ENCODE measurements at regions not wholly inside any gene's neighbourhood (a gene's known extent, or its start where the extent isn't known, plus 50 kb on each side); places are given as distances from the start of the nearest gene placed in this dataset.
"Not testable (repeated sequence)": the region's sequence is repeated elsewhere in the genome, so short reads cannot be mapped to it uniquely, and the experiment has no call there.

DNA sequence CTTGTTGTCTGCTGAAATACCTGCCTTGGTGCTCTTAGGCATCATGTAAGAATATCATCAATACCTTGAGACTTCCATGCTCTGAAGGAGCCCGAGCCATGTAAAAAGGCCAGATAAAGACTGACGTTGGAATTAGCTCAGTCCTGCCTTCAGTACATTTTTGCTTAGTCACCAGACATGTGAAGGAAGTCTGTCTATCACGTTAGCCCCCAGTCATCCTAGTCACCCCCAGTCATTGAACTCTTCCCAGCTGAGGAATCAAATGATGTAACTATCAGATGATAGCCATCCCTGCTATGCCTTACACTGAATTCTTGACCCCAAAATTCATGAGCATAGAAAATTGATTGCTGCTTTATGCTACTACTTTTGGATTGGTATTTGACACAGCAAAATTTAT, 351.2 kb upstream of the SGO1 start:
- DNase-seq: no peak

DNA sequence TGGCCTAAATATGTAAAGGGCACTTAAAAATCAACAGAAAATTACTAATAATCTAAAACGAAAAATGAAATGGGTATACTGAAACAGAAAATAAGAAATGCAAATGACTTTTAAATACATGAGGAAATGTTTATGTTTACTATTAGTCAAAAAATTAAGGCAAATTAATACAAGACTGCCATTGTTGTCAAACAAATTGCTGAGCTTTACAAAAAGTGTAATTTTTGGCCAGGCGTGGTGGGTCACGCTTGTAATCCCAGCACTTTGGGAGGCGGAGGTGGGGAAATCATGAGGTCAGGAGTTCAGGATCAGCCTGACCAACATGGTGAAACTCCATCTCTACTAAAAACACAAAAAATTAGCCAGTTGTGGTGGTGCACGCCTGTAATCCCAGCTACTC, 343.9 kb upstream of the SGO1 start:
- no peak for DNase-seq

DNA sequence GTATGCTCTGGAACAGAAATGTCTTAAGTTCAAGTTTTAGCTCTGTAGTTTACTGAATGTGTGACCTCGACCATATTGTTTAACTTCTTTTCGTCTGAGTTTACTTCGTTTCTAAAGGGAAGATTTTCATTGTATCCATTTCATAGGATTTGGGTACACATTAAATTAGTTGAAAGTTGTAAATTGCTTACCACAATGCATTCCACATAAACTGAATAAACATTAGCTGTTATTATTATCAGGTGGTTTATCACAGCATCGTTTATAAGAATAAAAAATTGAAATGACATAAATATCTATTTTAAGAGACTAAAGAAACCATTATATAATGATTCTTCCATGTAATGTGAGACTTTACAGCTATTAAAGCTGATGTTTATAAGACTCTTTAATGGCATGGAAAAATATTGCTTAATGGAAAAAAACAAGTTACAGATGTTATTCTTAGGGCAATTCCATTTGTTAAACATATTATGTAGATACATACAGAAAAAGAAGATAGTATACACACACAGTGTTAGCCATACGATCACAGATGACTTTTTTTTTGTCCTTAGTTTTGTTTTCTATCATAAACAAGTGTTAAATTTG, 342.3 kb upstream of the SGO1 start:
- DNase-seq: no peak

DNA sequence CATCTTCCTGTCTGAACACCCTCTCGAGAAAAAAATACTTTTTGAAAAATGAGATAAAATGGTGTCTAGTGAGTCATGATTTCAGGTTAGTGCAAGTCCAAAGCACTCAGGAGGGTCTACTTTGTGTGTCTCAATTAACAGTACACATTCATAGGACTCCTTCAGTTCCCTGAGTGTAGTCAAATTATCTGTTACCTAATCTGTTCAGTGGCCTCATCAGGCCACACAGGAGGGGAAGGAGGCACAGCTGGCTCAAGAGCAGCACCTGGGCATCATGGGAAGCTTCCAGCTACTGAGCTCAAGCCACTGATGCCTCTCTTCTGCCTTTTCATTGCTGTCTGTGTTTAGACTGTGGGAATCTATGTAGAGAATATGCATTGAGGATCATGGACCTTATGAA, 341.4 kb upstream of the SGO1 start:
- no peak for DNase-seq

DNA sequence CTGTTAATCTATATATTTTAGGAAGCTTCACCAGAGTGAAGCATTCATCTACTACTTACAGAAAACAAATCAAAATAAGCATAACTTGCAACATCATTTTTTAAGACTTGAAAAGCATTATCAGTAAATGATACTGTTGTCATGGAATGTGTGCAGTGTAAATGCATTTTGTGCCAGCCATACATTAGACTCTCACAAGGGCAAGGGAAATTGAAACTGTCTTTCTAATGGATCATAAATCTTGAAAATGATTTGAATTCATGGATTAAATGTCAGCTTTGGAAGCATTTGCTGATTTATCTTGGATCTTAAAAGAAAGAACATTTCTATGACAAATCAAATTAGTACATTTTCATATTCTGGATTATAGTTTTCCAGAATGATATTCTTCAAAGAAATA, 338.3 kb upstream of the SGO1 start:
- no peak for DNase-seq

DNA sequence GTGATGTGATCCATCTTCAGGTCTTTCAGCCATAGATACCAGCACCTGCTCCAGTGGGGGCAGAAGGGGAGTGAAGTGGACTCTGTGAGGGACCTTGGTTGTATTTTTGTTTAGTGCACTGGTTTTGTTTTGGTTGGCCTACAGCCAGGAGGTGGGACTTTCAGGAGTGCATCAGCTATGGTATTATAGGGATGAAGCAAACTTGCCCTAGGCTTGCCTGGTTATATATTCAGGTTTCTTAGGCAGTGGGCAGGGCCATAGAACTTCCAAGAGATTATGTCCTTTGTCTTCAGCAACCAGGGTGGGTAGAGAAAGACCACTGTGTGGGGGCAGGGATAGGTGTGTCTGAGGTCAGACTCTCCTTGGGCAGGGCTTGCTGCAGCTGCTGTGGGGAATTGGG, 337.3 kb upstream of the SGO1 start:
- DNase-seq: no peak

DNA sequence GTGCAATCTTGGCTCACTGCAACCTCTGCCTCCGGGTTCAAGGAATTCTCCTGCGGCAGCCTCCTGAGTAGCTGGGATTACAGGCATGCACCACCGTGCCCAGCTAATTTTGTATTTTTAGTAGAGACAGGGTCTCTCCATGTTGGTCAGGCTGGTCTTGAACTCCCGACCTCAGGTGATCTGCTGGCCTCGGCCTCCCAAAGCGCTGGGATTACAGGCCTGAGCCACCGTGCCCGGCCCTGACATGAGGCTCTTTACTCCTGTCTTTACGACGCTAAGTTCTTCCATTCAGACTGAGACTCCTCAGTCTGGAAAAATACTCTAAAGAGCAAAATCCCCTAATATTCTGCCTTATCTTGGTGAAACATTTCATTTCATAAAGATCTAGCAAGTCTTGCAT, 331.3 kb upstream of the SGO1 start:
- DNase-seq: not testable (repeated sequence)

DNA sequence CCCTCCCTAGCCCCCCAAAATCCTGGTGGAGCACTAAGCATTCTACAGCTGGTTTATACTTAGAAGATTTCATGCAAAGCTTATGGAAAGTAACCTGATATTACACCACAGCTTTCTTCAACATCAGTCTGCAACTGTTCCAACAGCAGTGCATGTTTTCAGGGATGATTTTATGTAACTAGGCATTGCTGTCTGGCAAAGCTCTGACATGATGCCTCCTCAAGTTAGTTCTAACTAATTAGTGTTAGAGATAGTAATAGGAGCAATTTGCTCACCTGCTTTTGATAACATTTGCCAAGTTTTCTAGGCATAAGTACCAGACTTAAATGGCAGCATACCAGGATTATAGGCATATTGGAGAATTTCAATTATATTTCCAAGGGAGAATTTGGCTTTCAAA, 330.3 kb upstream of the SGO1 start:
- no peak for DNase-seq

DNA sequence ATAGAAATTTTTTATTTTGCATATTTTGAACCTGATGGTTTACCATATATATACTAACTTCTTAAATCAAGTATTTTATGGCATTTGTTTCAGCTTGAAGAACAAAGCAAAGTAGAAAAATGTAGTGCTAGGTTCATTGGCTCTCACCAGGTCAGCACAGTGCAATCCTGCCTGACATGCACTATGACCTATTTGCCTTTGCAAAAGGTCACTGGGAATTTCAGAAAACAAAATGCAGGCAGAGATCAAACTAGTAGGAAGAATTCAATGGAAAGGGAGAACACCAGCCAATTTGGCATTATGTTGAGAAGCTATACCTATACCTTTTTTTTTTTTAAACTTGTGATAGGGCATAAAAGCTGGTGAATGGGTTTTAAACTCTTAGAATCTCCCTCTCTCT, 329.8 kb upstream of the SGO1 start:
- no peak for DNase-seq

DNA sequence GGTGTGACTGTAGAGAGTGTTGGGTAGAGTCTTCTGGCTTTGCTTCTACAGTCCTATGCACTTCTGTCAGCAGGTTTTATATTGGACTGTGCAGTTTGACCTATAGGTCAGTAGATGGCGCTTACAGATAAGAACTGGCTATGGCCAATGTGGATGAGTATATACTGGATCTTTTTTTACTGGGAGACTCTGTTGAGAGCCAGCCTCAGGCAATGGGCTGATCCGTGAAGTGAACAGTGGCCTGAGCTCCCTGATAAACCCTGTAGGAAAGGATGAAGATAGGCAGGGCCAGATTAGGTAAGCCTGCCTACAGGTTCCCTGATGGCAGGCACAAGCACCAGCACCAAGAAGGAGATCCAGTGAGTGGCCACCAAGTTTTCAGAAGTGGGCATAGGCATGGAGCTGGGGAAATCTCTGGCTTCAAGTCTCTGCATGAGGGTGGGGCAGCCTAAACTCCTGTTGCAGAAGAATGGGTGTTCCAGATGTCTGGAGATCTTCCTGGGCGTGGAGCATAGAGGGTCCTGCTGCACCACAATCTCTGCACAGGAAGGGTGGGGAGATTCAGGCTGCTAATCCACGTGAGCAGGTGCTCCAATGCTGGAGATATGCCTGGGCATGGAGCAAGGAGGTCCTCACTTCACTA, 326.0 kb upstream of the SGO1 start:
- peak; percentile 59 for DNase-seq

DNA sequence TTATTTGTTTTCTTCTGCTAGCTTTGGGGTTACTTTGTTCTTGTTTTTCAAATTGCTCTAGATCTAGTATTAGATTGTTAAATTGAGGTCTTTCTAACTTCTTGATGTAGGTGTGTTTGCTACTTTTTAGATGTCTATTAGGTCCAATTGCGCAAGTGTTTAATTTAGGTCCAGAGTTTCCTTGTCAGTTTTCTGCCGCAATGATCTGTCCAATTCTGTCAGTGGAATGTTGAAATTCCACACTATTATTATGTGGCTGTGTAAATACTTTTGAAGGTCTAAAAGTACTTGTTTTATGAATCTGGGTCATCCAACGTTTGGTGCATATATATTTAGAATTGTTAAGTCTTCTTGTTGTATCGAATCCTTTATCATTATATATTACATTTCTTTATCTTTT, 324.4 kb upstream of the SGO1 start:
- no peak for DNase-seq

DNA sequence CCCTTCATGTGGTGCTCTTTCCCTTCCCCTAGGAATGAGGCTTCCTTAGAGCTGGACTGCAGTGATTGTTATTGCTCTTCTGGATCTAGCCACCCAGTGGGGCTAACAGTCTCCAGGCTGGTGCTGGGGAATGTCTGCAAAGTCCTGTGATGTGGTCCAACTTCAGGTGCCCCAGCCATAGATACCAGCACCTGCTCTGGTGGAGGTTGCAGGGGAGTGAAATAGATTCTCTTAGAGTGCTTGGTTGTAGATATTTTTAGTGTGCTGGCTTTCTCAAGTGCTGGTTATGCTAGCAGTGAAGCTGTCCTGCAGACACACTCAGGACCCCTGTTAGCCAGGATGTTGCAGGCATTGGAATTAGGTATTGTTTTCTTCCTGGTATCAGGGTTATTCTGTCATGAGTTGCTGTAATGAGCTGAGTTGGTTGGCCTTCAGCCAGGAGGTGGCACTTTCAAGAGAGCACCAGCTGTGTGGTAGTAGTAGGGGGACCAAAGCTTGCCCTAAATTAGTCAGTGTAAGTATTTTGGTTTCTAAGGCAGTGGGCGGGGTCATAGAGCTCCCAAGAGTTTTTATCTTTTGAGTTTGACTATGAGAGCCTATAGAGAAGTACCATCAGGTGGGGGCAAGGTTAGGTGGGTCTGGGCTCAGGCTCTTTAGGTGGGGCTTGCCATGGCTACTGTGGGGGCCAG, 317.5 kb upstream of the SGO1 start:
- no peak for DNase-seq

DNA sequence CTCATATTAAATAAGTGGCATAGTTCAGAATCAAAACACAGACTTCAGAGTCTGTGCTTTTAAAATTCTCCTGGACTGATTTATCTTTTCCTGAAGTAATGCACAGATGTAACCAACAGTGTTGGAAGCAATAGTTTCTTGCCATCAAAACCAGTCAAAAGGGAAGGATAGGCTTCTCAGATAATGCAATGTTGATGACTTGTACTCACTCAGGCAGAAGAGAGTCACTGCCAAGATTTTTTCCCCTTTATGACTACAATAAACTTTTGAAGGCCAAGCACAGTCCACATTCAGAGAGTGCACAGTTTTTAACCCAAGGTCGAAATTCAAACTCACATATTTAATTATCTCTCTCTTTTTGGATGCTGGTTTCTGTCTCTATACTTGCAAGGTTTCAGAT, 305.0 kb upstream of the SGO1 start:
- DNase-seq: no peak

DNA sequence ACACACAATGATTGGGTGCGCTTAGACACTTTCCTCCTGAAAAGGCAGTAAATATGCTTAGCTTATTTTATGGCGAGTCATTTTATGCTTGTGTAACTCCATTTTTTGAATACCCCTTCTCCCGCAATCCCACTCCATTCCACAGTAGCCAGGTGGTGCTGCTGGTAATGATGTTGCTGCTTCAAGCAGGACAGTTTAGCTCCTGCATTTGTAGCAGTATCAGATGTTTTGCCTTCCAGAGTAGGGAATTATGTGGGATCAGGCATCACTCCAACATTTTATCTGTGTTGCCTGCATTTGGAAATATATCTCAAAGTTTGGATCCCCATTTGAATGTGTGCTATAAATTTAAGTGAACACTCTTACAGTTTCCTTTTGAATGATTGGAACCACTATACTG, 302.1 kb upstream of the SGO1 start:
- DNase-seq: no peak

DNA sequence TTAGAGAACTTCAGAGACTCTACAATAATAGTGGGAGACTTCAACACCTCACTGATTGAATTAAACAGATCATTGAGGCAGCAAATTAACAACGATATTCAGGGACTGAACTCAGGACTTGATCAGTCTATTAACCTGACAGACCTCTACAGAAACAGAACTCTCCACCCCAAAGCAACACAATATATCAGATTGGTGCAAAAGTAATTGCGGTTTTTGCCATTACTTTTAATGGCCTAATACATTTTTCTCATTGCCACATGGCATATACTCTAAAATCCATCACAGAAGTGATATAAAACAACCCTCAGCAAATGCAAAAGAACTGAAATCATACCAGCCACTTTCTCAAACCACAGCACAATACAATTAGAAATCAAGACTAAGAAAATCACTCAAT, 298.1 kb upstream of the SGO1 start:
- no peak for DNase-seq

DNA sequence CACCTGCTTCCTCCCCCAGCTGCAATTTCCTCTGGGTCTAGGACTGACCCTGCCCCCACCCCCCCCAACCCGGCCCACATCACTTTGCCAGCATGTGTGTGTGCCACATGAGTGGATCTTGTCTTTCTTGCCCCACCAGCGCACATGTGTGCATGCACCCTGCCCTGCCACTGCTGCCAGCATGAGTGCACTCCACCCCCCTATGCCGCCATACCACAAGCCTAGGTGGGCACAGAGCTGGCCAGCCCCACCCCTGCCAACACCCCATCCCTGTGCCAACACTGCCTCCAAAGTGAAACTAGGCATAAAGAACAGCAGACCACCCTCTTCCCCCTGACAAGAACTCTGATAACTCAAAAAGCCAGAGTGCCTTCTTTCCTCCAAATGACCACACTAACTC, 296.3 kb upstream of the SGO1 start:
- DNase-seq: no peak

DNA sequence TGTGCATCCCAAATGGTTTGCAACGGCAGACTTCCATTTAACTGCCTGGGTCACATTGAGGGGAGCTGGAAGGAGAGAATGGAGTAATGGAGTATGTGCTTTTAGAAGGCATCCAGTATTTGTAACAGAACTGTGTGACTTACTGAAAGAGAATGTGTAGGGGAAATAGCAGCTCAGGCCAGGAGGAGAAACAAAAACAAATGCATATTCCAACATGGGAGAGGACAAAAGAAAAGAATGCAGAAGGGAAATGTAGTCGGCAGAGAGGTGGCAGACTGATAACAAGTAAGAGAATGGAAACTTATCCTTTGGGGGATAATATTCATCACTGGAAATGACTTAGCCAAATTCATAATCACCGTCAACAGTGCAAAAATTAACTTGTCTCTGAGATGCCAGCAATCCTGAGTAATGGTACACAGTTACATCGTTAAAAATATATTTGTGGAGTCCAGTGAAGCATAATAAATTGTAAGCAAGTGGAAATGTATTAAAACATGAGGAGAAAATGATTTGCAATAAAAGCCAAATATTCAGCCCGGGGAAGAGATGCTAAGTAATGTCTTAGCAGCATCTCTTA, 294.9 kb upstream of the SGO1 start:
- no peak for DNase-seq

DNA sequence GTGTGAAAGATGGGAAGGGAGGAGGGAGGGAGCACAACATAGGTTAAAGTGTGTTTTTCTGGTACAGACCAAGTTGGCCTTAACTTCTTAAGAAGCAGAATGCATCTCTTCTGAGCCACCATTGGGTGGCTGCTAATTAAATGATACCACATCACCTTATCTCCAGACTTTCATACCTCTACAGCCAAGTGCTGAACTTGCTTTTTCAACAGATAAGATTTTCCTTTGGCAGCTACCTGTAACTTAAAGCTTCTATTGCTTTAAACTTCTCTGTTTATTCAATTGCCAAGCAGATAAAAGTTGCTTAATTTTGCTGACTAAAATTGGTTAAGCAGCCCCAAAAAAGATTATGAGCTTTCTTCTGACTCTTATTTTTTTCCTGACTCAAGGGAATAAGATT, 292.4 kb upstream of the SGO1 start:
- no peak for DNase-seq

DNA sequence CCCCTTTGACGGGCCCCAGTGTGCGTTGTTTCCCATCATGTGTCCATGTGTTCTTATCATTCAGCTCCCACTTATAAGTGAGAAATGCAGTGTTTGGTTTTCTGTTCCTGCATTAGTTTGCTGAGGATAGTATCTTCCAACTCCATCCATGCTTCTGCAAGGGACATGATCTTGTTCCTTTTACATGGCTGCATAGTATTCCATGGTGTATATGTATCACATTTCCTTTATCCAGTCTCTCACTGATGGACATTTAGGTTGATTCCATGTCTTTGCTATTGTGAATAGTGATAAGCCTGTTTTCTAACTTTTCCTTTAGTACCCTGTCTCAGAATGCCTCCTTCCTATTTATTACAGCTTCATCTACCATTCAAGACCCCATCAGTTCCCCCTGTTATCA, 278.2 kb upstream of the SGO1 start:
- DNase-seq: not testable (repeated sequence)

DNA sequence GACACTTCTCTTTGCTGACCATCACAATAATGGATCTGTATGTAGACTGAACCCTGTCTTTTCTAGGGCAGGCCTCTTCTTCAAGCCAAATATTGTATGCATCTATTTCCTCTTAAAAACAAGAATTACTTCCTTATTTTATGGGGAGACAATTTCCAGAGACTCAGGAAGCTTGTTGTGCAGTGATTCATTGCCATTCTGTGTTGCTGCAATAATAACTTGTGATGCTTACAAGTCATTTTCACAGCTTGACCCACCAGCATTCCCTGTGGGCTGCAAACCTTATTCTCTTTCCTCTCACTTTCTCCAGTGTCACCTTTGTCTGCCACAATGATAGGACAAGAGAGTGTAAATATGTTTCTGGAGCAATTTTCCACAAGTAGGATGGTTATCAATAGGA, 276.7 kb upstream of the SGO1 start:
- DNase-seq: no peak

DNA sequence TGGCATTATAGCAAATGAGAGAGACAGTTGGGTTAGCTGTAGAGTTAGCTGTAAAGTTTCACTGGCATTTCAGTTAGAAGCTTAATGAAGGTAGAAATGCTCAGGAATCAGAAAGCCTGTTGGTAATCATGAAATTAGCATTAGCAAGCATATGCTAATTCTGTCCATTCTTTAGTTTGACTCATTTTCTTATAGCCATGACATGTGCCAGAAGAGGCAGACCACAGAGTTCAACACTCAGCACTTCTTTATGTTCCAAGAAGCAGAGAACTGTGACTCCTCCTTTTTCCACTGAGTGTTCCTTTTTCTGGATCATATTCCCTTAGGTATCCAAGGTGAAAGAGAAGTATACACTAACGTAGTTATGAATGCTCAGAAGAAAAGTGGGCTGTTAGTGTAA, 276.2 kb upstream of the SGO1 start:
- DNase-seq: no peak

DNA sequence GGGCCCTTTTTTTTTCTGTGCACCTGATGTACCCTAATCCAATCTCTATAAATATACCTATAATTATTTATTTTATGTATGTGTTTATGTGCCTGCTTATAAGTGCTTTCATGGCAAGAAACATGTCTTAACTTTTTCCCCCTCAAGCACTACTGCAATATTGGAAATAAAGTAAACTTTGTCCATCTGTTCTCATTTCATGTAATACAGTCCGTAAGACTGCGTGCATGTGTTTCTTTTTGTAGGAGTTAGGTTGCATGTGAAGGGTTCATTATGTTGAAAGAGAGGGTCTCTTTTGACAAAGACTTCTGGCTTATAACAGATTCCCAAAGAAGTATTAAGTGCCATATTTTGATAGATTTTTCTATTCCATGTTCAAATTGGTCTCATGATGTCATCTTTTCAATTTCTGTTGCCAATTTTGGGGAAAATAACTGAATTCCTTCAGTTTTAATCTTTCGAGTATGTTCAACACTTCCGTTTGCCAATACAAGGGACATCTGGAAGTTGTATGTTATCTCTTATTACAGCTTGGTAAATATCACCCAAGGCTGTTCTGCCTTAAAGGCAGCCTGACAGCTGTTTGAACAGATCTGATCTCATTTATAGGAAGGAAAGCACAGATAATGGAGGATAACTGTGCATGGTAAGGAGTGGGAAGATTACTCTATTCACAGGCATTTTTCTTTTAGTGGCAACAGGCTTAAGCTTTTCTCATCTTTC, 273.1 kb upstream of the SGO1 start:
- no peak for DNase-seq

DNA sequence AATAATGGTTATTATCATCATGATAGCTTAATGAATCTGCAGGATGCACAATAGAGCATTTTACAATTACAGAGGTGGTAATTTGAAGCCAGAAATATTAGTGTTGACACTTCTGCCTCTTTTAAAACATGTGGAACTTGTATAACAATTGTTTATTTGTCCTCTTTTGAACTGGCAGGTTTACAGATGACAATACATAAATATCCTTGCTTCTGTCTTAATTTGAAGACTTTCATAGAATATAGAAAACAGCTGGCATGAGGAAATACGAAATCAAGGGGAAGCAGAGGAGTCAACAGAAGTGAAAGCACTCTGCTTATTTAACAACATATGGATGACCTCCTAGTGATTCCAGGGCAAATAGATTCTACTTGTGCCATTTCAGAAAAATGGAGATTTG, 270.5 kb upstream of the SGO1 start:
- no peak for DNase-seq

DNA sequence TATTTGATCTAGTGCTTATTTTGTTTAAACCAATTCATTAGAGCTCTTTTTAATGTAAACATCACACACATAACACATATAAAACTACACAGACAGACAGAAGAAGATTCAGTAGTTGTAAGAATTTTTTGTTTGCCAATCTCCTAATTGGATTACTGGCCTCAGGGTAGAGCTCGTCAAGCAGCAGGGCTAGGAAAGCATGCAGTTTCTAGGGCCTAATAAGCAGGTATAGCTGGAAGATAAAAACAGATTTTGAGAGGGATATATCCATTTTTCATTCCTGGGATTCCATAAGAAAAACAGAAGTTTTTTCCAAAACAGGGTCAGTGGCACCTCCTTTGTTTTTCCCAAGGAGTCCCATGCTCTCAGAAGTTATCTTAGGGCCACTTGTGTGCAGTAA, 265.2 kb upstream of the SGO1 start:
- DNase-seq: no peak
